CD4-positive, alpha-beta T cell treated with Interleukin-10 for 1 hour (primary cell): ENCODE measurements at regions not wholly inside any gene's neighbourhood (a gene's known extent, or its start where the extent isn't known, plus 50 kb on each side); places are given as distances from the start of the nearest gene placed in this dataset.
"Not testable (repeated sequence)": the region's sequence is repeated elsewhere in the genome, so short reads cannot be mapped to it uniquely, and the experiment has no call there.

ENCODE experiments used
- DNase-seq: peaks from one replicate; pipeline ENCODE4 v3.0.0-alpha.2; 2020

GRCh38 chr19:30103981-30104380 is 161.9 kb downstream of the URI1 start:
- DNase-seq: no peak

- no peak for DNase-seq
Observed at GRCh38 chr19:30105316-30105715, 163.3 kb downstream of the URI1 start.

- DNase-seq: no peak
Observed at GRCh38 chr19:30105727-30106126, 163.7 kb downstream of the URI1 start.

- DNase-seq: no peak
Observed at GRCh38 chr19:30106417-30107095, 164.5 kb downstream of the URI1 start.

GRCh38 chr19:30107251-30107650 is 165.2 kb downstream of the URI1 start:
- no peak for DNase-seq

GRCh38 chr19:30109565-30109964 is 167.5 kb downstream of the URI1 start:
- no peak for DNase-seq

- DNase-seq: no peak
Observed at GRCh38 chr19:30111021-30111855, 169.2 kb downstream of the URI1 start.

- DNase-seq: no peak
Observed at GRCh38 chr19:30112171-30112570, 170.1 kb downstream of the URI1 start.

GRCh38 chr19:30112666-30113065 is 170.6 kb downstream of the URI1 start:
- DNase-seq: no peak

GRCh38 chr19:30113186-30113585 is 171.1 kb downstream of the URI1 start:
- DNase-seq: no peak

GRCh38 chr19:30114095-30114494 is 172.1 kb downstream of the URI1 start:
- not testable (repeated sequence) for DNase-seq

- DNase-seq: no peak
Observed at GRCh38 chr19:30115947-30116346, 173.9 kb downstream of the URI1 start.

GRCh38 chr19:30116530-30116929 is 174.5 kb downstream of the URI1 start:
- DNase-seq: no peak

GRCh38 chr19:30116984-30117555 is 175.0 kb downstream of the URI1 start:
- DNase-seq: no peak

- DNase-seq: no peak
Observed at GRCh38 chr19:30117636-30118145, 175.7 kb downstream of the URI1 start.

- DNase-seq: no peak
Observed at GRCh38 chr19:30118221-30118620, 176.2 kb downstream of the URI1 start.

GRCh38 chr19:30118760-30119159 is 176.7 kb downstream of the URI1 start:
- no peak for DNase-seq

- DNase-seq: no peak
Observed at GRCh38 chr19:30119180-30119908, 177.3 kb downstream of the URI1 start.

GRCh38 chr19:30120860-30121484 is 178.9 kb downstream of the URI1 start:
- DNase-seq: no peak

- no peak for DNase-seq
Observed at GRCh38 chr19:30122431-30122830, 180.4 kb downstream of the URI1 start.

- DNase-seq: no peak
Observed at GRCh38 chr19:30123119-30123518, 181.1 kb downstream of the URI1 start.

GRCh38 chr19:30123611-30124010 is 181.6 kb downstream of the URI1 start:
- no peak for DNase-seq

GRCh38 chr19:30128211-30128610 is 186.2 kb downstream of the URI1 start:
- no peak for DNase-seq
